Endothelial cell of umbilical vein (primary cell): ENCODE measurements at regions not wholly inside any gene's neighbourhood (a gene's known extent, or its start where the extent isn't known, plus 50 kb on each side); places are given as distances from the start of the nearest gene placed in this dataset.
"Not testable (repeated sequence)": the region's sequence is repeated elsewhere in the genome, so short reads cannot be mapped to it uniquely, and the experiment has no call there.

ENCODE experiments used
- BruUV-seq: library from RNA; stranded (reverse); fragments of 400-500 nt; replicated peaks from 2 replicates; lab custom pipeline; 2021; lab: Mats Ljungman, UMichigan
- CTCF ChIA-PET: fragments of 300-600, 350-600 bp; sonication (Branson Sonifier 250); formaldehyde crosslinking; loops from one replicate; lab custom pipeline; 2021; ENCODE audit warnings: antibody characterized with exemption, inconsistent platforms; lab: Charles Lee
- POLR2A ChIA-PET: fragments of 300-600, 350-600 bp; sonication (Branson Sonifier 250); formaldehyde crosslinking; loops from one replicate; lab custom pipeline; 2021; ENCODE audit warnings: antibody characterized with exemption, inconsistent platforms; lab: Charles Lee
- DNase-seq: peaks from one replicate; pipeline ENCODE4 v3.0.0-alpha.2; 2011; ENCODE audit warnings: low read depth, low spot score
- FAIRE-seq: peaks from 2 replicates; lab custom pipeline; 2011; peaks lifted over from hg19 to GRCh38; lab: Jason Lieb, UNC
- H2AFZ ChIP-seq: 2 replicates; pipeline ENCODE4 v1.6.0; 2012; ENCODE audit warnings: low read depth, low read length, control low read depth, inconsistent platforms
- H3K27ac ChIP-seq: 2 replicates; pipeline ENCODE4 v1.5.1; 2011; ENCODE audit warnings: low read depth, mild to moderate bottlenecking, control low read depth, low read length, moderate library complexity; ENCODE audit not compliant: insufficient read depth
- H3K27me3 ChIP-seq, 2 experiments: 2 replicates each; pipeline versions ENCODE4 v1.6.0 to v1.6.1; 2011; ENCODE audit warnings: low read length in 2 of 2, mixed read lengths in 1 of 2; ENCODE audit not compliant: control insufficient read depth in 2 of 2, insufficient read depth in 2 of 2
- H3K36me3 ChIP-seq, 2 experiments: 2 replicates in 1 of 2; 3 replicates in 1 of 2; pipeline ENCODE4 v1.5.1; 2011; ENCODE audit warnings: low read length in 2 of 2, mild to moderate bottlenecking in 1 of 2, moderate library complexity in 1 of 2; ENCODE audit not compliant: control insufficient read depth in 2 of 2, insufficient read depth in 2 of 2; ENCODE audit errors: extremely low read depth in 1 of 2
- H3K4me1 ChIP-seq: 3 replicates; pipeline ENCODE4 v1.5.1; 2011; ENCODE audit warnings: mild to moderate bottlenecking, low read length; ENCODE audit not compliant: control insufficient read depth, insufficient read depth; ENCODE audit errors: extremely low read depth
- H3K4me2 ChIP-seq: 2 replicates; pipeline ENCODE4 v1.6.1; 2011; ENCODE audit warnings: low read length, control low read depth, mixed read lengths; ENCODE audit not compliant: insufficient read depth
- H3K4me3 ChIP-seq, 3 experiments: fragments of 200-600 bp in 1 of 3; sonication (generic), shearing (Covaris generic) in 1 of 3; replicated peaks in 1 of 3; 2 replicates each; pipeline ENCODE4 v1.5.1; 2011 to 2016; ENCODE audit warnings: control low read depth in 3 of 3, low read length in 3 of 3, mild to moderate bottlenecking in 2 of 3, inconsistent platforms in 1 of 3, low read depth in 1 of 3, moderate library complexity in 1 of 3; ENCODE audit not compliant: insufficient read depth in 1 of 3
- H3K79me2 ChIP-seq: 2 replicates; pipeline ENCODE4 v1.6.0; 2012; ENCODE audit warnings: low read length, inconsistent platforms; ENCODE audit not compliant: control insufficient read depth, insufficient read depth
- H3K9ac ChIP-seq: replicated peaks from 2 replicates; pipeline ENCODE3; 2011; ENCODE audit warnings: low read length, control low read depth; ENCODE audit not compliant: insufficient read depth; ENCODE audit errors: extremely low read depth
- H3K9me1 ChIP-seq: replicated peaks from 3 replicates; pipeline ENCODE4 v1.6.0; 2011; ENCODE audit warnings: mild to moderate bottlenecking, low read length; ENCODE audit not compliant: control insufficient read depth, insufficient read depth; ENCODE audit errors: extremely low read depth
- H3K9me3 ChIP-seq: replicated peaks from 2 replicates; pipeline ENCODE4 v1.5.1; 2012; ENCODE audit warnings: low read length, inconsistent platforms; ENCODE audit not compliant: control insufficient read depth, insufficient read depth
- H4K20me1 ChIP-seq: replicated peaks from 2 replicates; pipeline ENCODE3; 2011; ENCODE audit warnings: mild to moderate bottlenecking, low read length; ENCODE audit not compliant: control insufficient read depth, insufficient read depth; ENCODE audit errors: extremely low read depth
- EZH2 ChIP-seq: IDR thresholded peaks from 2 replicates; pipeline ENCODE4 v1.6.1; 2012; ENCODE audit warnings: borderline replicate concordance, low read depth, mild to moderate bottlenecking, moderate library complexity, low read length, inconsistent platforms; ENCODE audit not compliant: severe bottlenecking
- FOS ChIP-seq: IDR thresholded peaks from 2 replicates; pipeline ENCODE4 v1.6.1; 2011; ENCODE audit warnings: mild to moderate bottlenecking, low read length, moderate library complexity, borderline replicate concordance; ENCODE audit not compliant: insufficient read depth
- GATA2 ChIP-seq: IDR thresholded peaks from 2 replicates; pipeline ENCODE4 v1.7.0; 2011; ENCODE audit warnings: low read depth, mild to moderate bottlenecking, moderate library complexity, mixed read lengths, low read length; ENCODE audit not compliant: insufficient read length, insufficient read depth
- JUN ChIP-seq: IDR thresholded peaks from 2 replicates; pipeline ENCODE4 v1.6.1; 2011; ENCODE audit warnings: borderline replicate concordance, low read depth; ENCODE audit not compliant: insufficient read length, insufficient read depth
- MYC ChIP-seq: IDR thresholded peaks from one replicate; pipeline ENCODE4 v1.6.1; 2011; ENCODE audit warnings: mild to moderate bottlenecking, low read depth, low read length
- POLR2A ChIP-seq: IDR thresholded peaks from 2 replicates; pipeline ENCODE4 v1.6.1; 2012; ENCODE audit warnings: low read depth, mild to moderate bottlenecking, control low read depth, low read length
- POLR2AphosphoS5 ChIP-seq: IDR thresholded peaks from 2 replicates; pipeline ENCODE4 v1.6.1; 2012; ENCODE audit warnings: low read depth, mild to moderate bottlenecking, control low read depth, low read length, moderate library complexity; ENCODE audit not compliant: insufficient read depth
- dilution Hi-C: fragments of 300-500 bp; cut with MboI; formaldehyde crosslinking; loops from one replicate; pipeline ENCODE4 v1.15.0; 2019; ENCODE audit warnings: low sequenced_read_pairs; ENCODE audit not compliant: extremely low pct_ligation_motif_present
- intact Hi-C: fragments of 100-400 bp; cut with micrococcal nuclease; formaldehyde crosslinking; loops from one replicate; pipeline ENCODE4 v1.10.0; 2022
- TF ChIP-seq, protein P1 (sequence below): IDR thresholded peaks from 2 replicates; pipeline ENCODE4 v1.6.1; 2011; ENCODE audit not compliant: insufficient read depth, insufficient read length
- TF ChIP-seq, protein P2 (sequence below), 2 donors: IDR thresholded peaks; 1 replicate in 1 of 2; 2 replicates in 1 of 2; pipeline ENCODE4 v1.5.1; 2011; ENCODE audit warnings: low read length in 2 of 2, mild to moderate bottlenecking in 2 of 2, moderate library complexity in 2 of 2, control low read depth in 1 of 2, inconsistent platforms in 1 of 2, low read depth in 1 of 2; ENCODE audit not compliant: insufficient read depth in 1 of 2; ENCODE audit errors: extremely low read depth in 1 of 2

DNA sequence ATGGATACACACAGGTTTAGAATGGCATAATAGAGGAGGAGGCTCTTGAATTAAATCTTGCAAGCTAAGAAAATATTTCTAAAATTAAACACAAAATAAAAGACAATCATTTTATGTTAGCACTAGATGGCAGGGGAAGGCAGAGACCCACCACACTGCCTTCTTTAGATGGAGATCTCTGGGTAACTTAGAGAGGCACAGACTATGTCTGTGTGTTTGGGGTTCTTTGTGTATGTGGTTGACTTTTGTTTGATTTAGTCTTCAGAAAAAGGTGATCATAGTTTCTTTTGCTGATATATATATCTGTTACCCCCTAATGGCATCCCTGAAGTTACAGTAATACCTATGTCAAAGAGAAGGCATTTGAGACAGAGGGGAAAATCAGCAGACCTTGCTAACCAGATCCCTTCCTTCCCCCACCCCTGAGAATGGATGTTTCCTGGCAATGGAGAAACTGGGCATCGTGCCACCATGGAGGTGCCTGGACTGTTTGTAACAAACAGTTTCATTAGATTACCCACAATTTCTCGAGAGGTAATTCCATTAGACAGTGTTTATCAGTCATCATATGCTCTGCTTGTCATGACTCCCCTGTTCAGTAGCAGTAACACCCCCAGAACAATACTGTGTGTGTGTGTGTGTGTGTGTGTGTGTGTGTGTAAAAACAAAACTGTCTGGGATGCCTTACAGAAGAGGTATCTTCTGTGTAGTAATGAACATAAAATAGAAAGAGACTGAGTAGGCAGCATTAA, 228.3 kb upstream of the DEPDC1 start:
- Histone ChIP-seq H2AFZ (no peak overlapping the region), H3K27me3 (no peaks in the 10 kb centered on the region), H4K20me1 (no peaks in the 10 kb centered on the region), H3K4me1 (no peaks in the 10 kb centered on the region), H3K27ac (no peak overlapping the region), H3K4me3 (no peak overlapping the region), H3K79me2 (no peaks in the 10 kb centered on the region), H3K9ac (no peak overlapping the region), H3K4me2 (no peak overlapping the region), H3K9me3 (no peaks in the 10 kb centered on the region), H3K9me1 (no peaks in the 10 kb centered on the region), H3K36me3 (no peaks in the 10 kb centered on the region)
- DNase-seq (peak; percentile 39), FAIRE-seq (no peak)
- ChIA-PET CTCF (no interaction called here), POLR2A (no interaction called here)
- BruUV-seq, result no TSS peak
- dilution Hi-C loops, result no loop called here
- TF ChIP-seq GATA2 (no peak), JUN (no peak), MYC (no peak), EZH2 (no peak), POLR2A (no peak), POLR2AphosphoS5 (no peak), FOS (no peak)
- TF ChIP-seq, protein P1, sequence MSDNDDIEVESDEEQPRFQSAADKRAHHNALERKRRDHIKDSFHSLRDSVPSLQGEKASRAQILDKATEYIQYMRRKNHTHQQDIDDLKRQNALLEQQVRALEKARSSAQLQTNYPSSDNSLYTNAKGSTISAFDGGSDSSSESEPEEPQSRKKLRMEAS, result no peak
- TF ChIP-seq, protein P2, sequence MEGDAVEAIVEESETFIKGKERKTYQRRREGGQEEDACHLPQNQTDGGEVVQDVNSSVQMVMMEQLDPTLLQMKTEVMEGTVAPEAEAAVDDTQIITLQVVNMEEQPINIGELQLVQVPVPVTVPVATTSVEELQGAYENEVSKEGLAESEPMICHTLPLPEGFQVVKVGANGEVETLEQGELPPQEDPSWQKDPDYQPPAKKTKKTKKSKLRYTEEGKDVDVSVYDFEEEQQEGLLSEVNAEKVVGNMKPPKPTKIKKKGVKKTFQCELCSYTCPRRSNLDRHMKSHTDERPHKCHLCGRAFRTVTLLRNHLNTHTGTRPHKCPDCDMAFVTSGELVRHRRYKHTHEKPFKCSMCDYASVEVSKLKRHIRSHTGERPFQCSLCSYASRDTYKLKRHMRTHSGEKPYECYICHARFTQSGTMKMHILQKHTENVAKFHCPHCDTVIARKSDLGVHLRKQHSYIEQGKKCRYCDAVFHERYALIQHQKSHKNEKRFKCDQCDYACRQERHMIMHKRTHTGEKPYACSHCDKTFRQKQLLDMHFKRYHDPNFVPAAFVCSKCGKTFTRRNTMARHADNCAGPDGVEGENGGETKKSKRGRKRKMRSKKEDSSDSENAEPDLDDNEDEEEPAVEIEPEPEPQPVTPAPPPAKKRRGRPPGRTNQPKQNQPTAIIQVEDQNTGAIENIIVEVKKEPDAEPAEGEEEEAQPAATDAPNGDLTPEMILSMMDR (IDR thresholded peaks at IDR 0.05; ENCODE audit: extremely low read depth in 1 of 2, insufficient read depth in 1 of 2, low read depth in 1 of 2, low read length in 2 of 2), result no peak
- intact Hi-C loops, result no loop called here

DNA sequence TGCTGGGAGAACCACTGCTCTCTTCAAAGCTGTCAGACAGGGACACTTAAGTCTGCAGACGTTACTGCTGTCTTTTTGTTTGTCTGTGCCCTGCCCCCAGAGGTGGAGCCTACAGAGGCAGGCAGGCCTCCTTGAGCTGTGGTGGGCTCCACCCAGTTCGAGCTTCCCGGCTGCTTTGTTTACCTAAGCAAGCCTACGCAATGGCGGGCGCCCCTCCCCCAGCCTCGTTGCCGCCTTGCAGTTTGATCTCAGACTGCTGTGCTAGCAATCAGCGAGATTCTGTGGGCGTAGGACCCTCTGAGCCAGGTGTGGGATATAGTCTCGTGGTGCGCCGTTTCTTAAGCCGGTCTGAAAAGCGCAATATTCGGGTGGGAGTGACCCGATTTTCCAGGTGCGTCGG, 242.6 kb upstream of the DEPDC1 start:
- FAIRE-seq, H3K4me1 ChIP-seq, H3K79me2 ChIP-seq, POLR2A ChIA-PET, H3K4me3 ChIP-seq, dilution Hi-C loops, H3K27me3 ChIP-seq, H3K9me1 ChIP-seq, DNase-seq, intact Hi-C loops, BruUV-seq, H3K4me2 ChIP-seq, H3K9me3 ChIP-seq, H4K20me1 ChIP-seq, H3K27ac ChIP-seq, H3K36me3 ChIP-seq, H3K9ac ChIP-seq, H2AFZ ChIP-seq, CTCF ChIA-PET: not testable (repeated sequence)
